ENCODE measurements at regions not wholly inside any gene's neighbourhood (a gene's known extent, or its start where the extent isn't known, plus 50 kb on each side); places are given as distances from the start of the nearest gene placed in this dataset.

- TF ChIP-seq POLR2AphosphoS5 (IDR thresholded peaks at IDR 0.05; ENCODE audit: borderline replicate concordance, low read depth, low read length) (no peak), EZH2 (IDR thresholded peaks at IDR 0.05) (no peak), FOXP2 (optimal IDR thresholded peaks at IDR 0.05; ENCODE audit: control extremely low read depth, extremely low read length, insufficient read depth) (no peak)
These were observed 508.4 kb downstream of the PLCL1 start for GRCh38 chr2:198312596-198313483.
